Bronchial epithelial cell (primary cell): ENCODE measurements at regions not wholly inside any gene's neighbourhood (a gene's known extent, or its start where the extent isn't known, plus 50 kb on each side); places are given as distances from the start of the nearest gene placed in this dataset.

ENCODE experiments used
- DNase-seq: peaks from one replicate; pipeline ENCODE4 v3.0.0-alpha.2; 2010; ENCODE audit warnings: low read depth
- FAIRE-seq: peaks from 2 replicates; lab custom pipeline; 2011; peaks lifted over from hg19 to GRCh38; lab: Jason Lieb, UNC
- H3K27me3 ChIP-seq: 2 replicates; pipeline ENCODE4 v1.5.1; 2011; ENCODE audit warnings: low read length; ENCODE audit not compliant: control insufficient read depth, insufficient read depth
- H3K36me3 ChIP-seq: 2 replicates; pipeline ENCODE4 v1.5.1; 2011; ENCODE audit warnings: low read length; ENCODE audit not compliant: control insufficient read depth, insufficient read depth
- H3K4me3 ChIP-seq: 2 replicates; pipeline ENCODE4 v1.5.1; 2011; ENCODE audit warnings: mild to moderate bottlenecking, low read depth, low read length, control low read depth
- CTCF ChIP-seq: IDR thresholded peaks from 2 replicates; pipeline ENCODE4 v1.5.1; 2011; ENCODE audit warnings: mild to moderate bottlenecking, moderate library complexity, low read length, control low read depth, inconsistent platforms; ENCODE audit not compliant: insufficient read depth, severe bottlenecking

- Histone ChIP-seq H3K27me3 (no peaks in the 10 kb centered on the region), H3K4me3 (no peak overlapping the region), H3K36me3 (no peaks in the 10 kb centered on the region)
- peak; percentile 91 for DNase-seq
- no peak for TF ChIP-seq CTCF
- no peak for FAIRE-seq
Measured at GRCh38 chr13:32878163-32878562, 138.1 kb upstream of the KL start.

- no peak overlapping the region for H3K4me3 ChIP-seq
- no peaks in the 10 kb centered on the region for H3K27me3 ChIP-seq
- FAIRE-seq (no peak), DNase-seq (no peak)
- H3K36me3 ChIP-seq = no peaks in the 10 kb centered on the region
- no peak for TF ChIP-seq CTCF
Measured at GRCh38 chr13:32880636-32881035, 135.6 kb upstream of the KL start.

- Histone ChIP-seq H3K4me3 (no peak overlapping the region), H3K36me3 (no peaks in the 10 kb centered on the region), H3K27me3 (no peaks in the 10 kb centered on the region)
- FAIRE-seq (no peak), DNase-seq (peak; percentile 51)
- no peak for TF ChIP-seq CTCF
Measured at GRCh38 chr13:32881074-32881776, 135.0 kb upstream of the KL start.

GRCh38 chr13:32881777-32882145 is 134.5 kb upstream of the KL start:
- no peaks in the 10 kb centered on the region for H3K27me3 ChIP-seq
- DNase-seq (peak; percentile 87), FAIRE-seq (no peak)
- no peaks in the 10 kb centered on the region for H3K36me3 ChIP-seq
- no peak for TF ChIP-seq CTCF
- H3K4me3 ChIP-seq = no peak overlapping the region

GRCh38 chr13:32882691-32883090 is 133.5 kb upstream of the KL start:
- DNase-seq (no peak), FAIRE-seq (no peak)
- H3K36me3 ChIP-seq = no peaks in the 10 kb centered on the region
- H3K4me3 ChIP-seq = no peak overlapping the region
- no peak for TF ChIP-seq CTCF
- H3K27me3 ChIP-seq = no peaks in the 10 kb centered on the region

- FAIRE-seq = no peak
- Histone ChIP-seq H3K36me3 (no peaks in the 10 kb centered on the region), H3K27me3 (no peaks in the 10 kb centered on the region), H3K4me3 (no peak overlapping the region)
- no peak for DNase-seq
- TF ChIP-seq CTCF = no peak
Measured at GRCh38 chr13:32883474-32883873, 132.7 kb upstream of the KL start.
